GM12878 (cell line): ENCODE measurements at regions not wholly inside any gene's neighbourhood (a gene's known extent, or its start where the extent isn't known, plus 50 kb on each side); places are given as distances from the start of the nearest gene placed in this dataset.

Experiments
- EZH2 ChIP-seq: IDR thresholded peaks from 2 replicates; pipeline ENCODE4 v1.6.1; 2012; ENCODE audit warnings: low read depth, mild to moderate bottlenecking, control low read depth, inconsistent platforms, low read length, borderline replicate concordance; ENCODE audit not compliant: control insufficient read depth
- HDAC6 ChIP-seq: fragments of 200-600 bp; sonication (generic); IDR thresholded peaks from one replicate; pipeline ENCODE4 v1.8.0; 2017; ENCODE audit warnings: antibody characterized with exemption; ENCODE audit not compliant: unreplicated experiment
- POLR2AphosphoS5 ChIP-seq: IDR thresholded peaks from 2 replicates; pipeline ENCODE4 v1.6.1; 2011; ENCODE audit warnings: mild to moderate bottlenecking, low read length, inconsistent platforms
- RAD51 ChIP-seq: fragments of 450-650 bp; IDR thresholded peaks from 2 replicates; pipeline ENCODE4 v1.6.1; 2016; ENCODE audit warnings: moderate library complexity, mild to moderate bottlenecking, inconsistent platforms
- SIN3A ChIP-seq: IDR thresholded peaks from 2 replicates; pipeline ENCODE4 v1.6.1; 2012; ENCODE audit warnings: low read depth, low read length, improper control_type of control experiment
- ZNF24 ChIP-seq: fragments of 450-650 bp; IDR thresholded peaks from 2 replicates; pipeline ENCODE4 v1.6.1; 2017; ENCODE audit warnings: antibody characterized with exemption, mild to moderate bottlenecking
- ZNF274 ChIP-seq: IDR thresholded peaks from one replicate; pipeline ENCODE4 v1.8.0; 2011; ENCODE audit not compliant: insufficient read length, insufficient read depth
- TF ChIP-seq, protein P1 (sequence below), 3 experiments: IDR thresholded peaks in 2 of 3; conservative IDR thresholded peaks in 1 of 3; 2 replicates each; pipeline ENCODE4 v1.5.1; 2011; ENCODE audit warnings: low read depth in 3 of 3, low read length in 3 of 3, mild to moderate bottlenecking in 3 of 3, control low read depth in 2 of 3, moderate library complexity in 2 of 3, inconsistent platforms in 1 of 3, mixed read lengths in 1 of 3; ENCODE audit not compliant: control insufficient read depth in 2 of 3, insufficient read depth in 1 of 3; ENCODE audit errors: extremely low read depth in 1 of 3
- TF ChIP-seq, protein P2 (sequence below): IDR thresholded peaks from 2 replicates; pipeline ENCODE4 v1.6.1; 2012; ENCODE audit warnings: low read depth, low read length, improper control_type of control experiment

GRCh38 chr6:76533661-76534060 is 461.2 kb upstream of the IMPG1 start:
- TF ChIP-seq, protein P1, sequence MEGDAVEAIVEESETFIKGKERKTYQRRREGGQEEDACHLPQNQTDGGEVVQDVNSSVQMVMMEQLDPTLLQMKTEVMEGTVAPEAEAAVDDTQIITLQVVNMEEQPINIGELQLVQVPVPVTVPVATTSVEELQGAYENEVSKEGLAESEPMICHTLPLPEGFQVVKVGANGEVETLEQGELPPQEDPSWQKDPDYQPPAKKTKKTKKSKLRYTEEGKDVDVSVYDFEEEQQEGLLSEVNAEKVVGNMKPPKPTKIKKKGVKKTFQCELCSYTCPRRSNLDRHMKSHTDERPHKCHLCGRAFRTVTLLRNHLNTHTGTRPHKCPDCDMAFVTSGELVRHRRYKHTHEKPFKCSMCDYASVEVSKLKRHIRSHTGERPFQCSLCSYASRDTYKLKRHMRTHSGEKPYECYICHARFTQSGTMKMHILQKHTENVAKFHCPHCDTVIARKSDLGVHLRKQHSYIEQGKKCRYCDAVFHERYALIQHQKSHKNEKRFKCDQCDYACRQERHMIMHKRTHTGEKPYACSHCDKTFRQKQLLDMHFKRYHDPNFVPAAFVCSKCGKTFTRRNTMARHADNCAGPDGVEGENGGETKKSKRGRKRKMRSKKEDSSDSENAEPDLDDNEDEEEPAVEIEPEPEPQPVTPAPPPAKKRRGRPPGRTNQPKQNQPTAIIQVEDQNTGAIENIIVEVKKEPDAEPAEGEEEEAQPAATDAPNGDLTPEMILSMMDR (IDR thresholded peaks at IDR 0.05 in 2 of 3, conservative IDR thresholded peaks at IDR 0.05 in 1 of 3; ENCODE audit: control insufficient read depth in 2 of 3, extremely low read depth in 1 of 3, insufficient read depth in 1 of 3, low read depth in 3 of 3, low read length in 3 of 3) = no peak
- TF ChIP-seq SIN3A (no peak), HDAC6 (no peak), ZNF274 (no peak), RAD51 (no peak), EZH2 (no peak), POLR2AphosphoS5 (no peak), ZNF24 (no peak)
- TF ChIP-seq, protein P2, sequence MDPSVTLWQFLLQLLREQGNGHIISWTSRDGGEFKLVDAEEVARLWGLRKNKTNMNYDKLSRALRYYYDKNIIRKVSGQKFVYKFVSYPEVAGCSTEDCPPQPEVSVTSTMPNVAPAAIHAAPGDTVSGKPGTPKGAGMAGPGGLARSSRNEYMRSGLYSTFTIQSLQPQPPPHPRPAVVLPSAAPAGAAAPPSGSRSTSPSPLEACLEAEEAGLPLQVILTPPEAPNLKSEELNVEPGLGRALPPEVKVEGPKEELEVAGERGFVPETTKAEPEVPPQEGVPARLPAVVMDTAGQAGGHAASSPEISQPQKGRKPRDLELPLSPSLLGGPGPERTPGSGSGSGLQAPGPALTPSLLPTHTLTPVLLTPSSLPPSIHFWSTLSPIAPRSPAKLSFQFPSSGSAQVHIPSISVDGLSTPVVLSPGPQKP = no peak
